Gastrocnemius medialis (tissue), 4 donors: ENCODE measurements at regions not wholly inside any gene's neighbourhood (a gene's known extent, or its start where the extent isn't known, plus 50 kb on each side); places are given as distances from the start of the nearest gene placed in this dataset.

Source experiments
- ATAC-seq, 2 donors: fragments of 150-250 bp; one replicate each; pipeline ENCODE4 v1.9.1; 2016
- DNase-seq, 2 donors: peaks; one replicate each; pipeline ENCODE4 v3.0.0-alpha.2; 2019
- H3K27ac ChIP-seq, 4 donors: fragments of 200-600 bp; sonication (generic); 1 replicate in 1 of 4; 2 replicates in 3 of 4; pipeline ENCODE4 v1.5.1; 2016 to 2018; ENCODE audit warnings: mild to moderate bottlenecking in 2 of 4, moderate library complexity in 1 of 4
- H3K27me3 ChIP-seq, 3 donors: fragments of 200-600 bp; sonication (generic) in 2 of 3; 1 replicate in 1 of 3; 2 replicates in 2 of 3; pipeline versions ENCODE4 v1.5.1 to v1.6.0; 2016 to 2019; ENCODE audit warnings: mild to moderate bottlenecking in 1 of 3, moderate library complexity in 1 of 3
- H3K36me3 ChIP-seq, 2 donors: fragments of 200-600 bp; sonication (generic) in 1 of 2; one replicate each; pipeline ENCODE4 v1.5.1; 2017 to 2018
- H3K4me1 ChIP-seq, 2 donors: fragments of 200-600 bp; sonication (generic) in 1 of 2; one replicate each; pipeline ENCODE4 v1.5.1; 2016 to 2017; ENCODE audit warnings: mild to moderate bottlenecking in 2 of 2
- H3K4me3 ChIP-seq, 4 donors: fragments of 200-600 bp; sonication (generic) in 3 of 4; 1 replicate in 1 of 4; 2 replicates in 3 of 4; pipeline ENCODE4 v1.5.1; 2016 to 2019; ENCODE audit warnings: mild to moderate bottlenecking in 2 of 4
- H3K9me3 ChIP-seq, 3 donors: fragments of 200-600 bp; sonication (generic) in 2 of 3; 1 replicate in 1 of 3; 2 replicates in 2 of 3; pipeline ENCODE4 v1.5.1; 2016 to 2019
- CTCF ChIP-seq, 5 experiments: fragments of 450-650 bp in 3 of 5; fragments of 200-600 bp in 2 of 5; sonication (generic) in 2 of 5; IDR thresholded peaks in 4 of 5; conservative IDR thresholded peaks in 1 of 5; 1 replicate in 4 of 5; 2 replicates in 1 of 5; pipeline ENCODE4 v1.5.1; 2016 to 2019; ENCODE audit warnings: antibody characterized with exemption in 5 of 5, mild to moderate bottlenecking in 3 of 5, moderate library complexity in 3 of 5
- POLR2A ChIP-seq, 2 donors: fragments of 450-650 bp; IDR thresholded peaks; one replicate each; pipeline ENCODE4 v1.6.1; 2017; ENCODE audit warnings: antibody characterized with exemption in 2 of 2, mild to moderate bottlenecking in 2 of 2, moderate library complexity in 2 of 2
- in situ Hi-C, 4 donors: fragments of 200-750 bp; cut with MboI; loops; one replicate each; pipeline versions ENCODE4 v1.15.0 to v1.8.0; 2017; ENCODE audit warnings: low sequenced_read_pairs in 4 of 4
- intact Hi-C: fragments of 100-400 bp; cut with DNase I; formaldehyde crosslinking; loops from one replicate; pipeline ENCODE4 v1.15.1; 2023; ENCODE audit warnings: low total_unique reads

DNA sequence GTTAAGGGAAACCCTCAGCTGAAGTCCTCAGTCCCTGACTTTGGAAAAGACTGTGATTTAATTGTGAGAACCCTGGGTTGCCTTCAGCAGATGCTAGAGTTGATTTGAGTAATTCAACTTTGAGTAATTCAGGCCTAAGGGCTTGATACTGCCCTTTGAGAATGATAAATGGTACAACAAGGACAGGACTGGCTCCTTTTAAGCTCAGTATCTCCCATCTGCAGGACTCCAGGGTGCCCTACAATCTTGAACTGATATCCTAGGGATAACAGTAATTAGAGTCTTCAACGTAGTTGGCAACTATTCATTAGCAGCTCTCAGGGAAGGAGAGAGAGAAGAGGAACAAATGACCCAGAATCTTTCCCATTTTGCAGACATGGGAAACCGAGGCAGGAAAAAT, 186.4 kb downstream of the GATA3 start:
- DNase-seq (no peak), ATAC-seq (no peak)
- no peaks in the 10 kb centered on the region for H3K36me3 ChIP-seq
- H3K4me1 ChIP-seq, result no peaks in the 10 kb centered on the region
- no peaks in the 10 kb centered on the region for H3K27me3 ChIP-seq
- in situ Hi-C loops (no loop called here), intact Hi-C loops (no loop called here)
- H3K4me3 ChIP-seq, result no peak overlapping the region
- no peak overlapping the region for H3K27ac ChIP-seq
- H3K9me3 ChIP-seq, result no peaks in the 10 kb centered on the region
- TF ChIP-seq POLR2A (IDR thresholded peaks at IDR 0.05) (no peak), CTCF (IDR thresholded peaks at IDR 0.05 in 4 of 5, conservative IDR thresholded peaks at IDR 0.05 in 1 of 5) (no peak)

- no peak for DNase-seq
- no peak overlapping the region for H3K4me3 ChIP-seq
- H3K36me3 ChIP-seq, result no peaks in the 10 kb centered on the region
- TF ChIP-seq CTCF (IDR thresholded peaks at IDR 0.05 in 4 of 5, conservative IDR thresholded peaks at IDR 0.05 in 1 of 5), result no peak
- no peak for TF ChIP-seq POLR2A (IDR thresholded peaks at IDR 0.05)
- no peaks in the 10 kb centered on the region for H3K27me3 ChIP-seq
- in situ Hi-C loops (no loop called here), intact Hi-C loops (no loop called here)
- no peaks in the 10 kb centered on the region for H3K9me3 ChIP-seq
- no peak overlapping the region for H3K27ac ChIP-seq
- ATAC-seq, result no peak
- H3K4me1 ChIP-seq, result no peaks in the 10 kb centered on the region
Measured at GRCh38 chr10:8242295-8242872, 187.9 kb downstream of the GATA3 start.

DNA sequence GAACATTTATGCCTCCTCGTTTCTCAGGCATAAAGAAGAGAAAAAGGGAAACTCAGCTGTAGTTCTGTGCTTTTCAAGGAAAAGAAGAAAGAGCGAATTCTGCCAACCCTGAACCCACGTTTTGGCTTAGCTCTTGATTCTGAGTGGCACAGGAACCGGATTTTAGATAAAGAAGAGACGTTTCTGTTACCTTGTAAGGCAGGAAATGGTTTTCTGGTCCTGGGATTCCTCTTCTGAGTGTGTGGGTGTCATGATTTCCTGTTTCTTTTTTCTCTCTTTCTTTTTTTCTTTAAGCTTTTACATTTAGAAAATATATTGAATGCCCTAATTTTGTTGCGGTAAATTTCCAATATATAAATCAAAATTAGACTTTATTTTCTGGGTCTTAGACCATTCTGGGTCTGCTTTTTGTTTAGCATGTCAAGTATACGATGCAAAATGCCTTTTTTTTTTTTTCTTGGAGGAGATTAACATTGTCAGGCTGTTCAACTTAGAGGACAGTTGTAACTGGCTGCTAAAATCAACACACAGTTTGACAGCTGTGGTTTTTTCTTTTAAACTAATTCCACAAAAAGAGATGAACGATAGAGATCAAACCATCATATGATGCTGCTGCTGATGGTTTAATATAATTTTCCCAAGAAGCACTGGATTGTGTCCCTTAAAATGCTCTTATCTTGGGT, 190.8 kb downstream of the GATA3 start:
- Histone ChIP-seq H3K4me1 (no peaks in the 10 kb centered on the region), H3K9me3 (no peaks in the 10 kb centered on the region), H3K36me3 (no peaks in the 10 kb centered on the region), H3K27me3 (no peaks in the 10 kb centered on the region), H3K27ac (no peak overlapping the region), H3K4me3 (no peak overlapping the region)
- TF ChIP-seq POLR2A (IDR thresholded peaks at IDR 0.05) (no peak), CTCF (IDR thresholded peaks at IDR 0.05 in 4 of 5, conservative IDR thresholded peaks at IDR 0.05 in 1 of 5) (no peak)
- ATAC-seq (no peak), DNase-seq (no peak)
- in situ Hi-C loops (no loop called here), intact Hi-C loops (no loop called here)

DNA sequence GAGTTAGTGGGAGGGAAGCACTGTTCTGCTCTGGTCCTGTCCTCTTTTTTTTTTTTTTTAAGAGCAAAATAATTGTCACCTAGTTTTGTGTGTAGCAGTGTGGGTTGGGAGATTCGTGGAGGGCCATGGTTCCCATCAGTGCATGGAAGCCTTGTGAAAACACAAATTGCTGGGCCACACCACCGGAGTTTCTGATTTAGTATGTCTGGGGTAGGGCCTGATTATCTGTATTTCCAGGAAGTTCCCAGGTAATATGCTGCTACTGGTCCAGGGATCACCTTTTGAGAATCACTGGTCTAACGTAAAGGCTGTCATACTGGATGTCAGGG, 191.3 kb downstream of the GATA3 start:
- in situ Hi-C loops, result no loop called here
- TF ChIP-seq POLR2A (IDR thresholded peaks at IDR 0.05), result no peak
- no peak for TF ChIP-seq CTCF (IDR thresholded peaks at IDR 0.05 in 4 of 5, conservative IDR thresholded peaks at IDR 0.05 in 1 of 5)

GRCh38 chr10:8246548-8246947, 192.1 kb downstream of the GATA3 start:
- Histone ChIP-seq H3K27me3 (no peaks in the 10 kb centered on the region), H3K4me3 (no peak overlapping the region), H3K4me1 (no peaks in the 10 kb centered on the region), H3K36me3 (no peaks in the 10 kb centered on the region), H3K27ac (no peak overlapping the region), H3K9me3 (no peaks in the 10 kb centered on the region)
- intact Hi-C loops, result no loop called here
- no peak for DNase-seq
- in situ Hi-C loops, result no loop called here
- no peak for ATAC-seq
- TF ChIP-seq POLR2A (IDR thresholded peaks at IDR 0.05) (no peak), CTCF (IDR thresholded peaks at IDR 0.05 in 4 of 5, conservative IDR thresholded peaks at IDR 0.05 in 1 of 5) (no peak)

More for the DNA sequence above, 191.3 kb downstream of the GATA3 start:
- no peaks in the 10 kb centered on the region for H3K27me3 ChIP-seq
- intact Hi-C loops, result no loop called here
- no peak overlapping the region for H3K27ac ChIP-seq
- no peaks in the 10 kb centered on the region for H3K4me1 ChIP-seq
- H3K36me3 ChIP-seq, result no peaks in the 10 kb centered on the region
- DNase-seq (no peak), ATAC-seq (no peak)
- H3K9me3 ChIP-seq, result no peaks in the 10 kb centered on the region
- H3K4me3 ChIP-seq, result no peak overlapping the region
